ENCODE measurements at regions not wholly inside any gene's neighbourhood (a gene's known extent, or its start where the extent isn't known, plus 50 kb on each side); places are given as distances from the start of the nearest gene placed in this dataset.

GRCh38 chr16:34743115-34743514 is 1283.7 kb downstream of the TP53TG3F start:
- WGBS (ENCODE audit: insufficient coverage, insufficient replicate concordance, low lambda C conversion rate, missing lambda C conversion rate) = 52% methylated on average over 15 of the region's 15 CpGs
- no TSS peak for BruUV-seq (replicated peaks)

More at GRCh38 chr16:34743115-34743514, 1283.7 kb downstream of the TP53TG3F start:
- POLR2A ChIA-PET = no interaction called here
- no peaks in the 10 kb centered on the region for H3K4me1 ChIP-seq (ENCODE audit: control insufficient read depth, insufficient read depth, low read length)
- H3K4me3 ChIP-seq = no peak overlapping the region
- intact Hi-C loops (cut with micrococcal nuclease; ENCODE audit: unreplicated experiment) = no loop called here
- FAIRE-seq (no peak), ATAC-seq (no peak), DNase-seq (ENCODE audit: low read depth, low spot score) (no peak)
- RAD21 ChIA-PET (ENCODE audit: unreplicated experiment) = no interaction called here
- SMC1A ChIA-PET (ENCODE audit: uncharacterized antibody, unreplicated experiment) = no interaction called here
- H3K9ac ChIP-seq (ENCODE audit: control insufficient read depth, insufficient read depth, low read length) = no peak overlapping the region
- H3K9me3 ChIP-seq (replicated peaks; ENCODE audit: control insufficient read depth, insufficient read depth, low read length) = no peaks in the 10 kb centered on the region; the same call in 1 of the 3 replicates
- no peak overlapping the region for H3K27ac ChIP-seq (ENCODE audit: control insufficient read depth, insufficient read depth)
- CTCF ChIA-PET = no interaction called here
- TF ChIP-seq RBBP5 (conservative IDR thresholded peaks at IDR 0.05) (no peak), SUPT20H (IDR thresholded peaks at IDR 0.05; ENCODE audit: borderline replicate concordance, control insufficient read depth, low read depth, low read length) (no peak), IRF3 (IDR thresholded peaks at IDR 0.05) (no peak), TARDBP (IDR thresholded peaks at IDR 0.05; ENCODE audit: borderline replicate concordance) (no peak), FOXM1 (IDR thresholded peaks at IDR 0.05; ENCODE audit: low read depth, low read length) (no peak), ASH2L (IDR thresholded peaks at IDR 0.05; ENCODE audit: borderline replicate concordance, low read depth) (no peak), STAT3 (IDR thresholded peaks at IDR 0.05; ENCODE audit: low read depth, low read length) (no peak), SP1 (IDR thresholded peaks at IDR 0.05; ENCODE audit: low read depth, low read length) (no peak), POU2F2 (IDR thresholded peaks at IDR 0.05; ENCODE audit: borderline replicate concordance, low read depth, low read length) (no peak), USF2 (IDR thresholded peaks at IDR 0.05; ENCODE audit: borderline replicate concordance, low read depth, low read length) (no peak), ZNF384 (IDR thresholded peaks at IDR 0.05; ENCODE audit: borderline replicate concordance, low read depth, low read length) (no peak), MTA3 (IDR thresholded peaks at IDR 0.05; ENCODE audit: borderline replicate concordance, low read length) (no peak), ZNF687 (IDR thresholded peaks at IDR 0.05) (no peak), SUZ12 (IDR thresholded peaks at IDR 0.05; ENCODE audit: unreplicated experiment) (no peak)
- no peak overlapping the region for H2AFZ ChIP-seq (ENCODE audit: control insufficient read depth, low read depth, low read length)
- no peaks in the 10 kb centered on the region for H3K79me2 ChIP-seq (ENCODE audit: control insufficient read depth, insufficient read depth, low read length)
- H4K20me1 ChIP-seq (ENCODE audit: control insufficient read depth, insufficient read depth) = no peaks in the 10 kb centered on the region
- no peaks in the 10 kb centered on the region for H3K27me3 ChIP-seq (replicated peaks in 1 of 2; ENCODE audit: control insufficient read depth in 2 of 2, insufficient read depth in 2 of 2, low read length in 1 of 2)
- no peak overlapping the region for H3K4me2 ChIP-seq (ENCODE audit: control insufficient read depth, insufficient read depth)
- no peaks in the 10 kb centered on the region for H3K36me3 ChIP-seq (ENCODE audit: control insufficient read depth in 2 of 2, insufficient read depth in 2 of 2, low read length in 1 of 2)
- in situ Hi-C loops (cut with MboI) = no loop called here

Measured in GM12878 (cell line).